Liver (tissue), 8 donors: ENCODE measurements at regions not wholly inside any gene's neighbourhood (a gene's known extent, or its start where the extent isn't known, plus 50 kb on each side); places are given as distances from the start of the nearest gene placed in this dataset.

ENCODE experiments used
- DNase-seq: peaks from one replicate; pipeline ENCODE4 v3.0.0-alpha.2; 2017; ENCODE audit warnings: low spot score
- H3K27ac ChIP-seq, 2 donors: one replicate each; pipeline ENCODE4 v1.7.0; 2013; ENCODE audit warnings: inconsistent platforms in 2 of 2, low read length in 2 of 2, control low read depth in 1 of 2, low read depth in 1 of 2, mild to moderate bottlenecking in 1 of 2
- H3K27me3 ChIP-seq, 4 donors: one replicate each; pipeline versions ENCODE4 v1.6.1 to v1.7.0; 2013; ENCODE audit warnings: low read length in 3 of 4, inconsistent platforms in 1 of 4, mild to moderate bottlenecking in 1 of 4, moderate library complexity in 1 of 4; ENCODE audit not compliant: control insufficient read depth in 4 of 4, insufficient read depth in 4 of 4
- H3K36me3 ChIP-seq, 4 donors: one replicate each; pipeline versions ENCODE4 v1.6.1 to v1.7.0; 2013; ENCODE audit warnings: low read length in 3 of 4, mild to moderate bottlenecking in 3 of 4, low read depth in 1 of 4, moderate library complexity in 1 of 4; ENCODE audit not compliant: control insufficient read depth in 4 of 4, insufficient read depth in 3 of 4
- H3K4me1 ChIP-seq, 4 donors: one replicate each; pipeline versions ENCODE4 v1.6.1 to v1.7.0; 2013; ENCODE audit warnings: low read length in 3 of 4, mild to moderate bottlenecking in 3 of 4, moderate library complexity in 1 of 4; ENCODE audit not compliant: control insufficient read depth in 4 of 4, insufficient read depth in 4 of 4
- H3K4me3 ChIP-seq, 3 donors: one replicate each; pipeline versions ENCODE4 v1.6.1 to v1.7.0; 2013; ENCODE audit warnings: low read length in 3 of 3, control low read depth in 1 of 3, low read depth in 1 of 3, mild to moderate bottlenecking in 1 of 3
- H3K9ac ChIP-seq, 2 donors: one replicate each; pipeline ENCODE4 v1.7.0; 2013; ENCODE audit warnings: low read length in 2 of 2, mild to moderate bottlenecking in 2 of 2, moderate library complexity in 2 of 2, control low read depth in 1 of 2, low read depth in 1 of 2
- H3K9me3 ChIP-seq, 4 donors: one replicate each; pipeline versions ENCODE4 v1.6.1 to v1.7.0; 2013; ENCODE audit warnings: low read length in 3 of 4; ENCODE audit not compliant: control insufficient read depth in 4 of 4
- EGR1 ChIP-seq, 2 donors: IDR thresholded peaks; 2 replicates each; pipeline ENCODE4 v1.6.1; 2016 to 2018; ENCODE audit warnings: antibody characterized with exemption in 2 of 2, low read depth in 2 of 2
- FOXA1 ChIP-seq: IDR thresholded peaks from 2 replicates; pipeline ENCODE4 v1.6.1; 2016; ENCODE audit warnings: antibody characterized with exemption
- FOXA2 ChIP-seq: IDR thresholded peaks from 2 replicates; pipeline ENCODE4 v1.6.1; 2016; ENCODE audit warnings: antibody characterized with exemption
- GABPA ChIP-seq, 2 donors: IDR thresholded peaks in 1 of 2; conservative IDR thresholded peaks in 1 of 2; 2 replicates each; pipeline ENCODE4 v1.6.1; 2016; ENCODE audit warnings: antibody characterized with exemption in 2 of 2, mild to moderate bottlenecking in 1 of 2, moderate library complexity in 1 of 2
- HNF4A ChIP-seq, 2 donors: conservative IDR thresholded peaks; 2 replicates each; pipeline ENCODE4 v1.6.1; 2016; ENCODE audit warnings: antibody characterized with exemption in 2 of 2, mild to moderate bottlenecking in 2 of 2
- HNF4G ChIP-seq: IDR thresholded peaks from 2 replicates; pipeline ENCODE4 v1.6.1; 2016; ENCODE audit warnings: antibody characterized with exemption
- JUND ChIP-seq, 2 donors: IDR thresholded peaks; 2 replicates each; pipeline ENCODE4 v1.6.1; 2016; ENCODE audit warnings: antibody characterized with exemption in 2 of 2
- NR2F2 ChIP-seq: IDR thresholded peaks from 2 replicates; pipeline ENCODE4 v1.6.1; 2016; ENCODE audit warnings: antibody characterized with exemption
- RAD21 ChIP-seq, 2 donors: IDR thresholded peaks; 2 replicates each; pipeline ENCODE4 v1.6.1; 2016; ENCODE audit warnings: antibody characterized with exemption in 2 of 2, mild to moderate bottlenecking in 2 of 2
- RXRA ChIP-seq, 2 donors: IDR thresholded peaks; 2 replicates each; pipeline ENCODE4 v1.6.1; 2017 to 2018; ENCODE audit warnings: antibody characterized with exemption in 2 of 2, mild to moderate bottlenecking in 1 of 2
- SP1 ChIP-seq: IDR thresholded peaks from 2 replicates; pipeline ENCODE4 v1.6.1; 2018; ENCODE audit warnings: antibody characterized with exemption, mild to moderate bottlenecking
- TAF1 ChIP-seq: conservative IDR thresholded peaks from 2 replicates; pipeline ENCODE4 v1.6.1; 2016; ENCODE audit warnings: antibody characterized with exemption, mild to moderate bottlenecking
- YY1 ChIP-seq: IDR thresholded peaks from 2 replicates; pipeline ENCODE4 v1.6.1; 2016; ENCODE audit warnings: antibody characterized with exemption, mild to moderate bottlenecking
- WGBS: extraction: QIAGEN DNeasy Blood & Tissue Kit; methylation state at CpG from one replicate; pipeline ENCODE4 v1.1.7; 2013; 5-methylcytosine and 5-hydroxymethylcytosine counted together
- TF ChIP-seq, protein P1 (sequence below): IDR thresholded peaks from 2 replicates; pipeline ENCODE4 v1.6.1; 2016; ENCODE audit warnings: antibody characterized with exemption, mild to moderate bottlenecking
- TF ChIP-seq, protein P2 (sequence below): fragments of 150-350 bp; IDR thresholded peaks from 2 replicates; pipeline ENCODE4 v1.5.1; 2017; ENCODE audit warnings: improper control_type of control experiment, low read depth, low read length; ENCODE audit not compliant: missing input control
- TF ChIP-seq, protein P3 (sequence below): IDR thresholded peaks from 2 replicates; pipeline ENCODE4 v1.6.1; 2016; ENCODE audit warnings: antibody characterized with exemption
- TF ChIP-seq, protein P4 (sequence below): IDR thresholded peaks from 2 replicates; pipeline ENCODE4 v1.6.1; 2016; ENCODE audit warnings: antibody characterized with exemption
- TF ChIP-seq, protein P5 (sequence below): IDR thresholded peaks from 2 replicates; pipeline ENCODE4 v1.6.1; 2016; ENCODE audit warnings: antibody characterized with exemption
- donor health status: healthy.
- donor health status: healthy.
- donor health status: healthy.
- donor health status: healthy.
- donor health status: healthy.

DNA sequence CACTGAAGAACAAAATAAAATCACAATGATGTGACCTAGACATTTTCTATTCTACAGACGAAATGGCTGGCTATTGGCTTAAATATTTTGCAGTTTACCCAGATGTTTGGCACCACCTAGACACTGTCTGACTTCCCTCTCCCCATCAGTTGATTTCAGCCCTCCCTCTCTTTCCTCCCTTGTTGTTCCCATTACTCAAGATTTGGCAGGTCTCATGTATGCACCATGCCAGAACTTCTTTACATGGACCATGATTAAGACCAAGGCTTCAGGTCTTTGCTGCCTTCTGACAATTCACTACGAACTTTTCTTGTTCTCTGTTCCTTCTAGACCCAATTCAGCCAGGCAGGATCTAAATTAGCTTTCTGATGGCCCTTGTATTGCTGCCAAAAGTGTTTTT, 66.6 kb upstream of the GDNF start:
- Histone ChIP-seq H3K4me3 (no peak overlapping the region), H3K9me3 (no peaks in the 10 kb centered on the region), H3K27ac (no peak overlapping the region), H3K27me3 (no peaks in the 10 kb centered on the region), H3K4me1 (no peaks in the 10 kb centered on the region), H3K36me3 (no peaks in the 10 kb centered on the region), H3K9ac (no peak overlapping the region)
- 75% methylated on average over 2 of the region's 2 CpGs for WGBS
- no peak for TF ChIP-seq RXRA (IDR thresholded peaks at IDR 0.05)
- TF ChIP-seq, protein P1, sequence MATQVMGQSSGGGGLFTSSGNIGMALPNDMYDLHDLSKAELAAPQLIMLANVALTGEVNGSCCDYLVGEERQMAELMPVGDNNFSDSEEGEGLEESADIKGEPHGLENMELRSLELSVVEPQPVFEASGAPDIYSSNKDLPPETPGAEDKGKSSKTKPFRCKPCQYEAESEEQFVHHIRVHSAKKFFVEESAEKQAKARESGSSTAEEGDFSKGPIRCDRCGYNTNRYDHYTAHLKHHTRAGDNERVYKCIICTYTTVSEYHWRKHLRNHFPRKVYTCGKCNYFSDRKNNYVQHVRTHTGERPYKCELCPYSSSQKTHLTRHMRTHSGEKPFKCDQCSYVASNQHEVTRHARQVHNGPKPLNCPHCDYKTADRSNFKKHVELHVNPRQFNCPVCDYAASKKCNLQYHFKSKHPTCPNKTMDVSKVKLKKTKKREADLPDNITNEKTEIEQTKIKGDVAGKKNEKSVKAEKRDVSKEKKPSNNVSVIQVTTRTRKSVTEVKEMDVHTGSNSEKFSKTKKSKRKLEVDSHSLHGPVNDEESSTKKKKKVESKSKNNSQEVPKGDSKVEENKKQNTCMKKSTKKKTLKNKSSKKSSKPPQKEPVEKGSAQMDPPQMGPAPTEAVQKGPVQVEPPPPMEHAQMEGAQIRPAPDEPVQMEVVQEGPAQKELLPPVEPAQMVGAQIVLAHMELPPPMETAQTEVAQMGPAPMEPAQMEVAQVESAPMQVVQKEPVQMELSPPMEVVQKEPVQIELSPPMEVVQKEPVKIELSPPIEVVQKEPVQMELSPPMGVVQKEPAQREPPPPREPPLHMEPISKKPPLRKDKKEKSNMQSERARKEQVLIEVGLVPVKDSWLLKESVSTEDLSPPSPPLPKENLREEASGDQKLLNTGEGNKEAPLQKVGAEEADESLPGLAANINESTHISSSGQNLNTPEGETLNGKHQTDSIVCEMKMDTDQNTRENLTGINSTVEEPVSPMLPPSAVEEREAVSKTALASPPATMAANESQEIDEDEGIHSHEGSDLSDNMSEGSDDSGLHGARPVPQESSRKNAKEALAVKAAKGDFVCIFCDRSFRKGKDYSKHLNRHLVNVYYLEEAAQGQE = no peak
- no peak for TF ChIP-seq FOXA2
- no peak for TF ChIP-seq SP1
- no peak for DNase-seq

DNA sequence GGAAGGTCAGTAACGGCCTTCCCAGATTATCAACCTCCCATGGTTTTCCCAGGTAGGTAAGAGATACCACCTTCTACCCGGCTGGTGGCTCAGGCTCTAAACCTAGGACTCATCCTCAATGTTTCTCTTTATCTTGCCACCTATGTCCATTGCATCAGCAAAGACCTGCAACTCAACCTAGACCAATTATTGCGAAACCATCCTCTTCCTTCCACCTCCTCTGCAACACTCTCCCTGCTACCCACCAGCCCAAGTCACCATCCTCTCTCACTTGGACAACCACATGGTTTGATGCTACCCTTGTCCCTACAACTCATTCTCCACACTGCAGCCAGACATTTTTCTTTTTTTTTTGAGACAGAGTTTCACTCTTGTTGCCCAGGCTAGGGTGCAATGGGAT, 65.4 kb upstream of the GDNF start:
- no peaks in the 10 kb centered on the region for H3K4me1 ChIP-seq
- no peak for DNase-seq
- no peaks in the 10 kb centered on the region for H3K27me3 ChIP-seq
- H3K9ac ChIP-seq = no peak overlapping the region
- no peak for TF ChIP-seq FOXA1
- TF ChIP-seq, protein P2, sequence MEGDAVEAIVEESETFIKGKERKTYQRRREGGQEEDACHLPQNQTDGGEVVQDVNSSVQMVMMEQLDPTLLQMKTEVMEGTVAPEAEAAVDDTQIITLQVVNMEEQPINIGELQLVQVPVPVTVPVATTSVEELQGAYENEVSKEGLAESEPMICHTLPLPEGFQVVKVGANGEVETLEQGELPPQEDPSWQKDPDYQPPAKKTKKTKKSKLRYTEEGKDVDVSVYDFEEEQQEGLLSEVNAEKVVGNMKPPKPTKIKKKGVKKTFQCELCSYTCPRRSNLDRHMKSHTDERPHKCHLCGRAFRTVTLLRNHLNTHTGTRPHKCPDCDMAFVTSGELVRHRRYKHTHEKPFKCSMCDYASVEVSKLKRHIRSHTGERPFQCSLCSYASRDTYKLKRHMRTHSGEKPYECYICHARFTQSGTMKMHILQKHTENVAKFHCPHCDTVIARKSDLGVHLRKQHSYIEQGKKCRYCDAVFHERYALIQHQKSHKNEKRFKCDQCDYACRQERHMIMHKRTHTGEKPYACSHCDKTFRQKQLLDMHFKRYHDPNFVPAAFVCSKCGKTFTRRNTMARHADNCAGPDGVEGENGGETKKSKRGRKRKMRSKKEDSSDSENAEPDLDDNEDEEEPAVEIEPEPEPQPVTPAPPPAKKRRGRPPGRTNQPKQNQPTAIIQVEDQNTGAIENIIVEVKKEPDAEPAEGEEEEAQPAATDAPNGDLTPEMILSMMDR = no peak
- TF ChIP-seq HNF4A (conservative IDR thresholded peaks at IDR 0.05) = no peak
- TF ChIP-seq JUND (IDR thresholded peaks at IDR 0.05) = no peak
- TF ChIP-seq FOXA2 = no peak
- TF ChIP-seq YY1 = no peak
- TF ChIP-seq, protein P3, sequence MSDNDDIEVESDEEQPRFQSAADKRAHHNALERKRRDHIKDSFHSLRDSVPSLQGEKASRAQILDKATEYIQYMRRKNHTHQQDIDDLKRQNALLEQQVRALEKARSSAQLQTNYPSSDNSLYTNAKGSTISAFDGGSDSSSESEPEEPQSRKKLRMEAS = no peak
- no peak overlapping the region for H3K4me3 ChIP-seq
- no peaks in the 10 kb centered on the region for H3K9me3 ChIP-seq
- H3K27ac ChIP-seq = no peak overlapping the region
- no peaks in the 10 kb centered on the region for H3K36me3 ChIP-seq
- 92% methylated on average over 3 of the region's 3 CpGs for WGBS

DNA sequence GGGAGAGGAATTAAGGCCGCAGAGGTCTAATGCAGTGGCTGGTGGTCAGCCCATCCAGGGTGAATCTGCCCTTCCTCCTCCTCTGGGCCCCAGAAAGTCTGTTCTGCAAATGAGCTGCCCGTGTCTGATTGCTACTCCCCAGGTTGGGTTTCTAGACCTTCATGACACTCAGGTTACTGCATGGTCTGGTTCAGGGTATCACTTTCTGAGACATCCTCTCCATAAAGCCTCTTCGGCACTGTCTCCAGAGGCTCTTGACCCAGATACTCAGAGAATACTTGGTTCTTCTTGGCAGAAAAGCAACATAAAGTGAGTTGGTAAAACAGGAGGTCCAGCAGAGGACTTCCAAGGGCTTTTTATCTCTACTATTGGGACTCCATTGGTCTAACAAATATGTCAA, 62.5 kb upstream of the GDNF start:
- no peak overlapping the region for H3K9ac ChIP-seq
- H3K27me3 ChIP-seq = no peaks in the 10 kb centered on the region
- no peak overlapping the region for H3K27ac ChIP-seq
- no peaks in the 10 kb centered on the region for H3K9me3 ChIP-seq
- no peak for DNase-seq
- WGBS = 91% methylated on average over 3 of the region's 3 CpGs
- H3K4me1 ChIP-seq = no peaks in the 10 kb centered on the region
- H3K4me3 ChIP-seq = no peak overlapping the region
- no peaks in the 10 kb centered on the region for H3K36me3 ChIP-seq
- TF ChIP-seq SP1 (no peak), YY1 (no peak), FOXA1 (no peak), FOXA2 (no peak), RAD21 (IDR thresholded peaks at IDR 0.05) (no peak), NR2F2 (no peak), RXRA (IDR thresholded peaks at IDR 0.05) (no peak), HNF4G (no peak), TAF1 (no peak), JUND (IDR thresholded peaks at IDR 0.05) (no peak), GABPA (IDR thresholded peaks at IDR 0.05 in 1 of 2, conservative IDR thresholded peaks at IDR 0.05 in 1 of 2) (no peak), EGR1 (IDR thresholded peaks at IDR 0.05; ENCODE audit: low read depth in 2 of 2) (no peak), HNF4A (conservative IDR thresholded peaks at IDR 0.05) (no peak)
- TF ChIP-seq, protein P4, sequence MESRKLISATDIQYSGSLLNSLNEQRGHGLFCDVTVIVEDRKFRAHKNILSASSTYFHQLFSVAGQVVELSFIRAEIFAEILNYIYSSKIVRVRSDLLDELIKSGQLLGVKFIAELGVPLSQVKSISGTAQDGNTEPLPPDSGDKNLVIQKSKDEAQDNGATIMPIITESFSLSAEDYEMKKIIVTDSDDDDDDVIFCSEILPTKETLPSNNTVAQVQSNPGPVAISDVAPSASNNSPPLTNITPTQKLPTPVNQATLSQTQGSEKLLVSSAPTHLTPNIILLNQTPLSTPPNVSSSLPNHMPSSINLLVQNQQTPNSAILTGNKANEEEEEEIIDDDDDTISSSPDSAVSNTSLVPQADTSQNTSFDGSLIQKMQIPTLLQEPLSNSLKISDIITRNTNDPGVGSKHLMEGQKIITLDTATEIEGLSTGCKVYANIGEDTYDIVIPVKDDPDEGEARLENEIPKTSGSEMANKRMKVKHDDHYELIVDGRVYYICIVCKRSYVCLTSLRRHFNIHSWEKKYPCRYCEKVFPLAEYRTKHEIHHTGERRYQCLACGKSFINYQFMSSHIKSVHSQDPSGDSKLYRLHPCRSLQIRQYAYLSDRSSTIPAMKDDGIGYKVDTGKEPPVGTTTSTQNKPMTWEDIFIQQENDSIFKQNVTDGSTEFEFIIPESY = no peak
- TF ChIP-seq, protein P2 = no peak
- TF ChIP-seq, protein P5, sequence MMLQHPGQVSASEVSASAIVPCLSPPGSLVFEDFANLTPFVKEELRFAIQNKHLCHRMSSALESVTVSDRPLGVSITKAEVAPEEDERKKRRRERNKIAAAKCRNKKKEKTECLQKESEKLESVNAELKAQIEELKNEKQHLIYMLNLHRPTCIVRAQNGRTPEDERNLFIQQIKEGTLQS = no peak
